IgD-negative memory B cell (primary cell): ENCODE measurements at regions not wholly inside any gene's neighbourhood (a gene's known extent, or its start where the extent isn't known, plus 50 kb on each side); places are given as distances from the start of the nearest gene placed in this dataset.
"Not testable (repeated sequence)": the region's sequence is repeated elsewhere in the genome, so short reads cannot be mapped to it uniquely, and the experiment has no call there.

ENCODE experiments used
- H3K27ac Mint-ChIP-seq, 3 donors: one replicate each; pipeline ENCODE4 v1.8.0; 2020 to 2022; ENCODE audit warnings: mild to moderate bottlenecking in 3 of 3, mixed read lengths in 3 of 3, moderate library complexity in 1 of 3
- H3K27me3 Mint-ChIP-seq: one replicate; pipeline ENCODE4 v1.8.0; 2021; ENCODE audit warnings: mixed read lengths
- H3K36me3 Mint-ChIP-seq: one replicate; pipeline ENCODE4 v1.8.0; 2020; ENCODE audit warnings: mild to moderate bottlenecking, mixed read lengths
- H3K4me1 Mint-ChIP-seq, 3 donors: one replicate each; pipeline ENCODE4 v1.8.0; 2020 to 2022; ENCODE audit warnings: mixed read lengths in 3 of 3, mild to moderate bottlenecking in 1 of 3
- H3K4me3 Mint-ChIP-seq, 4 donors: one replicate each; pipeline ENCODE4 v1.8.0; 2020 to 2022; ENCODE audit warnings: mild to moderate bottlenecking in 4 of 4, mixed read lengths in 4 of 4, moderate library complexity in 3 of 4
- H3K9me3 Mint-ChIP-seq, 3 donors: one replicate each; pipeline ENCODE4 v1.8.0; 2020 to 2021; ENCODE audit warnings: mixed read lengths in 3 of 3, mild to moderate bottlenecking in 1 of 3

- Mint-ChIP-seq H3K27ac (no peak overlapping the region), H3K27me3 (peaks cover 2% of the 10 kb centered on the region), H3K9me3 (peaks cover 4 to 12% (median 9%) of the 10 kb centered on the region in 3 donors), H3K4me3 (no peak overlapping the region), H3K4me1 (no peaks in the 10 kb centered on the region), H3K36me3 (peaks cover under 1% of the 10 kb centered on the region)
These were observed 148.7 kb upstream of the ATP5MC3 start for GRCh38 chr2:175330195-175330594.

DNA sequence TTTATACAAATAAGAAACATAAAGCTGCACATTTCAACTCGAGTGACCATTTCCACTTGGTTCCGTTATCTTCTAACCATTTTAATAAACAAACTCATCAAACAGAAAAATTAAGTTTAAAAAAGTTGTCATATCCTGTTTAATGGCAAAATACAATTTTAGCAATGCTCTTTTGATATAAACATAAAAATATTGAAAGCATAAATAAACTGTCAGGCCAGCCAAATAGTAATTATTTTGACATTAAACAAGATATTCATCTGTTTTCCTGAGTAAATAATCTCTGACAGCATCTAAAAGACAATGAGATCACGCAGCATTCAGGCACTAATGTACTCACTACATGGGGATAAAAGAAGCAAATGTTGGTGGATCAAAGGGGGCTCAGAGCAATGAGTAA is 145.3 kb upstream of the ATP5MC3 start:
- Mint-ChIP-seq H3K4me3 (no peak overlapping the region), H3K27me3 (peaks cover 5% of the 10 kb centered on the region), H3K4me1 (no peaks in the 10 kb centered on the region), H3K36me3 (peaks cover 2% of the 10 kb centered on the region), H3K27ac (no peak overlapping the region), H3K9me3 (peaks cover 5 to 14% (median 14%) of the 10 kb centered on the region in 3 donors)

DNA sequence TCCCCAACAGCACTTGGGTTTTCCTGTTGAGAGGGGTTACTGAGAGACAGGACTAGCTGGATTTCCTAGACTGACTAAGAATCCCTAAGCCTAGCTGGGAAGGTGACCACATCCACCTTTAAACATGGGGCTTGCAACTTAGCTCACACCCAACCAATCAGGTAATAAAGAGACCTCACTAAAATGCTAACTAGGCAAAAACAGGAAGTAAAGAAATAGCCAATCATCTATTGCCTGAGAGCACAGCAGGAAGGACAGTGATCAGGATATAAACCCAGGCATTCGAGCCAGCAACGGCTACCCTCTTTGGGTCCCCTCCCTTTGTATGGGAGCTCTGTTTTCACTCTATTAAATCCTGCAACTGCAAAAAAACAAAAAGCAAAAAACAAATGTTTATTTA is 144.7 kb upstream of the ATP5MC3 start:
- not testable (repeated sequence) for H3K4me3 Mint-ChIP-seq, H3K27ac Mint-ChIP-seq

DNA sequence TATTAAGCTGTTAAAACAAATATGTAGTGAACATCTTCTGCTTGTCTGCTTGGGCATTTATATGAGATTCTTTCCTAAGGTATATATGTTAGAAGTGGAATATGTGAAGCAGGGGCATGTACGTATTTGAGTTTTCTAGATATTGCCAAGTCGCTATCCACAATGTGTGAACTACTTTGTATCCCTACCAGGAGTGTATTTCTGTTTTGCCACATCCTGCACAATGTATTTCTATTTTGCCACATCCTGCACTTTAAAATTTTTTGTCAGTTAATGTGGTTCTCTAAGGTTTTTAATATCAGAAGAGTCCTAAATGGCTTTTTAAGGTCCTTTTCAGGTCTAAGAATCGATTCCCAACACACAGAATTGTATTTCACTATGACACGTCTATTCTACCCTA is 141.7 kb upstream of the ATP5MC3 start:
- Mint-ChIP-seq H3K4me3 (no peak overlapping the region), H3K4me1 (no peaks in the 10 kb centered on the region), H3K27ac (no peak overlapping the region), H3K9me3 (peaks cover 5 to 14% (median 14%) of the 10 kb centered on the region in 3 donors), H3K36me3 (peaks cover 2% of the 10 kb centered on the region), H3K27me3 (peaks cover 2% of the 10 kb centered on the region)

More for the DNA sequence above, 144.7 kb upstream of the ATP5MC3 start:
- H3K4me1 Mint-ChIP-seq, H3K27me3 Mint-ChIP-seq, H3K36me3 Mint-ChIP-seq: not testable (repeated sequence)
- H3K9me3 Mint-ChIP-seq: peaks cover 5 to 14% (median 14%) of the 10 kb centered on the region in 3 donors

- H3K36me3 Mint-ChIP-seq: no peaks in the 10 kb centered on the region
- H3K4me1 Mint-ChIP-seq: no peaks in the 10 kb centered on the region
- no peak overlapping the region for H3K4me3 Mint-ChIP-seq
- peaks cover 0 to 3% (median 0%) of the 10 kb centered on the region in 3 donors for H3K9me3 Mint-ChIP-seq
- no peak overlapping the region for H3K27ac Mint-ChIP-seq
- H3K27me3 Mint-ChIP-seq: peaks cover 2% of the 10 kb centered on the region
These were observed 137.0 kb upstream of the ATP5MC3 start for GRCh38 chr2:175318542-175318941.

- no peaks in the 10 kb centered on the region for H3K36me3 Mint-ChIP-seq
- no peaks in the 10 kb centered on the region for H3K4me1 Mint-ChIP-seq
- peaks cover 2% of the 10 kb centered on the region for H3K27me3 Mint-ChIP-seq
- peaks cover 0 to 4% (median 0%) of the 10 kb centered on the region in 3 donors for H3K9me3 Mint-ChIP-seq
- H3K27ac Mint-ChIP-seq: no peak overlapping the region
- no peak overlapping the region for H3K4me3 Mint-ChIP-seq
These were observed 136.2 kb upstream of the ATP5MC3 start for GRCh38 chr2:175317751-175318150.

- Mint-ChIP-seq H3K27me3 (peaks cover 1% of the 10 kb centered on the region), H3K36me3 (no peaks in the 10 kb centered on the region), H3K27ac (no peak overlapping the region), H3K4me1 (no peaks in the 10 kb centered on the region), H3K4me3 (no peak overlapping the region), H3K9me3 (peaks cover 0 to 2% (median 0%) of the 10 kb centered on the region in 3 donors)
These were observed 130.6 kb upstream of the ATP5MC3 start for GRCh38 chr2:175312137-175312536.

GRCh38 chr2:175310813-175311504 is 129.4 kb upstream of the ATP5MC3 start:
- Mint-ChIP-seq H3K4me1 (no peaks in the 10 kb centered on the region), H3K9me3 (peaks cover 0 to 2% (median 0%) of the 10 kb centered on the region in 3 donors), H3K4me3 (no peak overlapping the region), H3K36me3 (no peaks in the 10 kb centered on the region), H3K27ac (no peak overlapping the region), H3K27me3 (peaks cover 1% of the 10 kb centered on the region)

DNA sequence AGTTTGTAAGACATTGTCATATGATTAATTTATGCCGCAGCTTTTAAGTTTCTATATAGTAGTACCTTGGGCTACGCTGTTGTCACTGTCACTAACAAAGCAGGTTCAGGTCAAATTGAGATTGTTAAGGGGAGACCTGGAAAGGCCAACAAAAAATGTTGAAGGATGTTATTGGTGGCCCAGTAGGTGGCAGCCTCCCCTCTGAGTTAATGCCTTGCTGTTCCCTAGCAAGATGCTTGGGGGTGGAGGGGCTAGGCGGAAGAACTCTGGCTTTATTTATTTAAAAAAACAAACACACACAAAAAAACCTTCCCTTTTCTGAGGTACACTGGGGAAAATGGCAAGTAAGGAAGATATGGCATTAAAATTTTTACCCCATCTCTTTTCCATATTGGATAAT is 128.3 kb upstream of the ATP5MC3 start:
- H3K36me3 Mint-ChIP-seq: no peaks in the 10 kb centered on the region

GRCh38 chr2:175308005-175308404 is 126.5 kb upstream of the ATP5MC3 start:
- Mint-ChIP-seq H3K9me3 (peaks cover 0 to 2% (median 0%) of the 10 kb centered on the region in 3 donors), H3K4me3 (no peak overlapping the region), H3K4me1 (no peaks in the 10 kb centered on the region), H3K36me3 (no peaks in the 10 kb centered on the region), H3K27me3 (peaks cover 1% of the 10 kb centered on the region), H3K27ac (no peak overlapping the region)

More for the DNA sequence above, 128.3 kb upstream of the ATP5MC3 start:
- no peaks in the 10 kb centered on the region for H3K4me1 Mint-ChIP-seq
- peaks cover 1% of the 10 kb centered on the region for H3K27me3 Mint-ChIP-seq
- H3K27ac Mint-ChIP-seq: no peak overlapping the region
- H3K9me3 Mint-ChIP-seq: peaks cover 0 to 2% (median 0%) of the 10 kb centered on the region in 3 donors
- no peak overlapping the region for H3K4me3 Mint-ChIP-seq

DNA sequence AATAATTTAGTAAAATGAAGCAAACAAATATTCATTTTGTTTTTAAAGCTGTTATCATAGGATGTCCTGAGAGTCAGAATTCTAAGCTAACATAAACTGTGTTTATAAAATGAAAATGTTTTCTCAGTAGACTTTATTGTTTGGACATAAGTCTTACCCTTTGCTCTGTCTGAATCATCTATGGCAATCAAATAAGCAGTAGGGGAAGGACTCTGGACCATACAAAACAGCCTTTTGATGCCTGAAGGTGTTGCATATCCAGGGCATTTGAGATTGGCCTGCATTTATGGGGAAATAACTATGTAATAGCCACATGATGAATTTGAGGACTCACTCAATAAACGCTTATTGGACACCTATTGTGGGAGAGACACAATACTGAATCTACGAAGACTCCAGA is 123.0 kb upstream of the ATP5MC3 start:
- Mint-ChIP-seq H3K9me3 (no peaks in the 10 kb centered on the region), H3K27ac (no peak overlapping the region), H3K4me1 (no peaks in the 10 kb centered on the region), H3K27me3 (peaks cover 4% of the 10 kb centered on the region), H3K4me3 (no peak overlapping the region), H3K36me3 (no peaks in the 10 kb centered on the region)

- H3K4me1 Mint-ChIP-seq: no peaks in the 10 kb centered on the region
- no peak overlapping the region for H3K4me3 Mint-ChIP-seq
- peaks cover 21% of the 10 kb centered on the region for H3K27me3 Mint-ChIP-seq
These were observed 112.3 kb upstream of the ATP5MC3 start for GRCh38 chr2:175293776-175294175.

DNA sequence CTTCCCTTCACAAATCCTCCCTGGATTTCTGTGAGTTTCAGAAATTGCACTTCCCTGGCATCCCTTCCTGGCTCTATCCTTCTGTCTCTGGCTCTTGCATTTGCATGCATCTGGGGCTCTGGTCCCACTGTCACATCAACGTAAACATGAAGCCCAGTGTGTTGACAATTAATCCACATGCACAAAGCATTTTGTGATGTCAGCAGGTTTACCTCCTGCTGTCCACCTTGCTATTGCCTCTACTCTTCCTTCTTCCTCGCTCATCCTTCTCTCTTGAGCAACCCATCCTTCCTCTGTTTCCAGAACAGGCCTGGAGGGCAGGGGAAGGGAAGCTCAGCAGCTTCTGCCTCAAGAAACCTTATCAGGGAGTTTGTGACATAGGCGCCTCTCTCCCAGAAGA is 111.7 kb upstream of the ATP5MC3 start:
- peaks cover 0 to 4% (median 4%) of the 10 kb centered on the region in 3 donors for H3K9me3 Mint-ChIP-seq
- peaks cover 21% of the 10 kb centered on the region for H3K27me3 Mint-ChIP-seq
- H3K4me3 Mint-ChIP-seq: no peak overlapping the region
- H3K27ac Mint-ChIP-seq: no peak overlapping the region
- no peaks in the 10 kb centered on the region for H3K4me1 Mint-ChIP-seq
- H3K36me3 Mint-ChIP-seq: no peaks in the 10 kb centered on the region

More at GRCh38 chr2:175293776-175294175, 112.3 kb upstream of the ATP5MC3 start:
- Mint-ChIP-seq H3K36me3 (no peaks in the 10 kb centered on the region), H3K27ac (no peak overlapping the region), H3K9me3 (peaks cover 0 to 6% (median 4%) of the 10 kb centered on the region in 3 donors)

GRCh38 chr2:175282886-175283285 is 101.4 kb upstream of the ATP5MC3 start:
- peaks cover 0 to 2% (median 0%) of the 10 kb centered on the region in 3 donors for H3K9me3 Mint-ChIP-seq
- no peaks in the 10 kb centered on the region for H3K4me1 Mint-ChIP-seq
- H3K4me3 Mint-ChIP-seq: no peak overlapping the region
- no peaks in the 10 kb centered on the region for H3K36me3 Mint-ChIP-seq
- H3K27ac Mint-ChIP-seq: no peak overlapping the region
- peaks cover 1% of the 10 kb centered on the region for H3K27me3 Mint-ChIP-seq

DNA sequence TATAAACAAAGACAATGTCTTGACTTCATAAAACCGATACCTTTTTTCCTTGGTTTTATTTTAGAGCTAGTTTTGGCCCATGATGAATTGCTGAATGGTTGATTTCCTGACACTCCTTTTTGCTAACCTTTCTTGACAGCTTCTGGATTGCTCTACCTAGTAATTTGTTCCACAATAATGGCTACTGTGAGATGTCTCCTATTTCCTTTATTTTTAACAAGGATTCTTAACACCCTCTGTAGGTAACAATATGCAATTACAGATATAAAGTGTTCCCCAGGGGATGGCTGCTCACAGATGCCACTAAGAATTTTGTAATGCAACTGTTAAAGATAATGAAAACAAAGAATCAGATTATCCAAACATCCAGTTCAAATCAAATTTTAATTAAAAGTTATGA is 100.8 kb upstream of the ATP5MC3 start:
- Mint-ChIP-seq H3K36me3 (no peaks in the 10 kb centered on the region), H3K4me3 (no peak overlapping the region), H3K9me3 (peaks cover 0 to 2% (median 0%) of the 10 kb centered on the region in 3 donors), H3K27ac (no peak overlapping the region), H3K27me3 (peaks cover 1% of the 10 kb centered on the region), H3K4me1 (no peaks in the 10 kb centered on the region)

DNA sequence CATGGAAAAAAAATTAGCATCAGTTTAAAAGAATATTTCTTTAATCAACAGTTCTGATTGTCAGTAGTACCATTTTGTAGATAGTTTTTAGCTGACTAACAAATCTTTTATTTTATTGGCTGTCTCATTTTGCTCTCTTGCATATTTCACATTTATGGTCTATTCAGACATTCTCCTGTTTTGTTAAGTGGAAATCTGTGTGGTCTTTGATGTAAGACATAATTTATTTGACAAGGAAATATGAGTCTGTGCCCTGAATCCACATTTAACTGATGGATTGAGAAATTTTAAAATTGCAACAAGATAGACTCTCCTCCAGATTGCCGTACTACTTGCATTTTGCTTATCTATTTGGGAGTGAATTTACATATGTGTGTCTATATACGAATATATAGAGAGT is 96.3 kb upstream of the ATP5MC3 start:
- no peak overlapping the region for H3K27ac Mint-ChIP-seq
- H3K4me1 Mint-ChIP-seq: no peaks in the 10 kb centered on the region
- peak overlapping the region in 1 of 4 donors; percentile 28 for H3K4me3 Mint-ChIP-seq
- peaks cover under 1% of the 10 kb centered on the region for H3K27me3 Mint-ChIP-seq
- no peaks in the 10 kb centered on the region for H3K36me3 Mint-ChIP-seq
- peaks cover 0 to 2% (median 0%) of the 10 kb centered on the region in 3 donors for H3K9me3 Mint-ChIP-seq
